ENCODE measurements at regions not wholly inside any gene's neighbourhood (a gene's known extent, or its start where the extent isn't known, plus 50 kb on each side); places are given as distances from the start of the nearest gene placed in this dataset.
"Not testable (repeated sequence)": the region's sequence is repeated elsewhere in the genome, so short reads cannot be mapped to it uniquely, and the experiment has no call there.

- DNase-seq: no peak
Measured at GRCh38 chr17:70668276-70668937, 499.1 kb downstream of the KCNJ2 start.

GRCh38 chr17:70668938-70669778, 499.8 kb downstream of the KCNJ2 start:
- no peak for DNase-seq

GRCh38 chr17:70674061-70674460, 504.7 kb downstream of the KCNJ2 start:
- no peak for DNase-seq

- DNase-seq: no peak
Measured at GRCh38 chr17:70675070-70675590, 505.8 kb downstream of the KCNJ2 start.

GRCh38 chr17:70677783-70678647, 508.7 kb downstream of the KCNJ2 start:
- no peak for DNase-seq

- DNase-seq: no peak
Measured at GRCh38 chr17:70678889-70679288, 509.6 kb downstream of the KCNJ2 start.

- no peak for DNase-seq
Measured at GRCh38 chr17:70683936-70684335, 514.6 kb downstream of the KCNJ2 start.

- DNase-seq: no peak
Measured at GRCh38 chr17:70687421-70687820, 518.1 kb downstream of the KCNJ2 start.

GRCh38 chr17:70691150-70691549, 521.8 kb downstream of the KCNJ2 start:
- no peak for DNase-seq

GRCh38 chr17:70699408-70699807, 530.1 kb downstream of the KCNJ2 start:
- DNase-seq: no peak

GRCh38 chr17:70702683-70703255, 533.4 kb downstream of the KCNJ2 start:
- no peak for DNase-seq

GRCh38 chr17:70709596-70709995, 540.3 kb downstream of the KCNJ2 start:
- no peak for DNase-seq

- DNase-seq: no peak
Measured at GRCh38 chr17:70713694-70714093, 544.4 kb downstream of the KCNJ2 start.

- no peak for DNase-seq
Measured at GRCh38 chr17:70716551-70716950, 547.2 kb downstream of the KCNJ2 start.

GRCh38 chr17:70717042-70717441, 547.7 kb downstream of the KCNJ2 start:
- no peak for DNase-seq

GRCh38 chr17:70736375-70736957, 567.1 kb downstream of the KCNJ2 start:
- no peak for DNase-seq

- DNase-seq: no peak
Measured at GRCh38 chr17:70739065-70739464, 569.7 kb downstream of the KCNJ2 start.

GRCh38 chr17:70746574-70746973, 577.2 kb downstream of the KCNJ2 start:
- DNase-seq: not testable (repeated sequence)

- no peak for DNase-seq
Measured at GRCh38 chr17:70750983-70751382, 581.7 kb downstream of the KCNJ2 start.

GRCh38 chr17:70752461-70752860, 583.1 kb downstream of the KCNJ2 start:
- DNase-seq: not testable (repeated sequence)

- no peak for DNase-seq
Measured at GRCh38 chr17:70752966-70753467, 583.7 kb downstream of the KCNJ2 start.

GRCh38 chr17:70763018-70763417, 593.7 kb downstream of the KCNJ2 start:
- no peak for DNase-seq
